HG03196 (cell line): ENCODE measurements at regions not wholly inside any gene's neighbourhood (a gene's known extent, or its start where the extent isn't known, plus 50 kb on each side); places are given as distances from the start of the nearest gene placed in this dataset.
"Not testable (repeated sequence)": the region's sequence is repeated elsewhere in the genome, so short reads cannot be mapped to it uniquely, and the experiment has no call there.

Experiments
- ATAC-seq: cut with Tn5 transposase; IDR thresholded peaks from one replicate; pipeline ENCODE4 v1.9.1; 2021; ENCODE audit not compliant: unreplicated experiment

DNA sequence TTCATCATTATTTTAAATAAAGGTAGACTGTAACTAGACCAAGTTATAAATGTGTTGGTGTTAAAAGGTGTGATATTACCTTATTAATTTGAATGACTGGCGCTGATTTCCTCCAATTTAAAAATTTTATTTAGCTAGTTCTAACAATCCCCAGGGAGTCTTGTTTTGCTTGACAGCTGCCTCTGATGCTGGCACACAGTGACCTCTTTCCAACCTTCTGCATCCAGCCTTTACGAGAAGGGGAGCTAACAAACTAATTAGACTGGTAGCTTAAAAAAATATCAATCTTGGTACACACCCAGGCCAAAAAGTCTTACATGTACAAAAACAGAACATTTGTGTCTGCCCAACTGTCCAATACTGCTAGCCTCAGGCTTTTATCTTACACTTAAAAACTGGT, 51.8 kb upstream of the ENPEP start:
- no peak for ATAC-seq

DNA sequence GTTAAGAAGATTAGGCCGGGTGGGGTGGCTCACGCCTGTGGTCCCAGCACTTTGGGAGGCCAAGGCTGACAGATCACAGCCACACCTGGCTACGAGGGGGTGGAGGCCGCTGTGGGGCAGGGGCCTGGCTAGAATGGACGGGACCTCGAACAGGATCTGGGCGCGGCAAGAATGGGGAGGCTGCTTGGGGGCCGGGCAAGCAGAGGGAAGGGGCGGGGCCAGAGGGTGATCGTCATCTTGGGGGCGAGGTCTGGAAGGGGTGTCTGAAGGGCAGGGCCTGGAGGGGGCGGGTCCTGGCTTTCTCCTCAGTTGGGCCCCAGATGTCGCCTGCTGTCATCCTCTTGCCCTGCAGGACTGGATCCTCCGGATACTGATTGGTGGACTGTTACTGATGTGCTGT, 57.3 kb upstream of the ENPEP start:
- ATAC-seq: no peak

DNA sequence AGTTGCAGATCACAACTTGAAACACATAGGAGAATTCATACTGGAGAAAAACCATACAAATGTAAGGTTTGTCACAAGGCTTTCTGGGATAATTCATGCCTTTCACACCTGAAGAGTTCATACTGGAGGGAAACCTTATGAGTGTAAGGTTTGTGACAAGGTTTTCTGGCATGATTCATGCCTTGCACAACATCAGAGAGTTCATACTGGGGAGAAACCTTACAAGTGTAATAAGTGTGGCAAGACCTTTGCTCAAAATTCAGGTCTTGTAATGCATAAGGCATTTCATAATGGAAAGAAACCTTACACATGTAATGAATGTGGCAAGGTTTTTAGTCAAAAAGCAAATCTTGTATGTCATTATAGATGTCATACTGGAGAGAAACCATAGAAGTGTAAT, 58.8 kb upstream of the ENPEP start:
- ATAC-seq: no peak

DNA sequence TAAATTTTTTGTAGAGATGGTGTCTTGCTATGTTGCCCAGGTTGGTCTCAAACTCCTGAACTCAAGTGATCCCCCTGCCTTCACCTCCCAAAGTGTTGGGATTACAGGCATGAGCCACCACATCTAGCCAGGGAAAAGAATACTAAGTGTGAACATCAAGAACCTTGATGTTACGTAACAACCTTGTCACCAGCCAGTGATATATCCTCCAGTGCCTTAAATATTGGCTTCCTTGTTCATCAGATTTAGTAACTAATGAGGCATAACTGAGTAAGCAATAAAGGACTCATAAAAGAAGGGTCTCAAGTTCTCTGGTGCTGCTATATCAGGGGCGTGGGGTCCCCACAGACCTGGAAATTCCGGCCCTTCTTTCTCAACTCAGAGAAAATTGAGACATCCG, 60.5 kb upstream of the ENPEP start:
- ATAC-seq: no peak

DNA sequence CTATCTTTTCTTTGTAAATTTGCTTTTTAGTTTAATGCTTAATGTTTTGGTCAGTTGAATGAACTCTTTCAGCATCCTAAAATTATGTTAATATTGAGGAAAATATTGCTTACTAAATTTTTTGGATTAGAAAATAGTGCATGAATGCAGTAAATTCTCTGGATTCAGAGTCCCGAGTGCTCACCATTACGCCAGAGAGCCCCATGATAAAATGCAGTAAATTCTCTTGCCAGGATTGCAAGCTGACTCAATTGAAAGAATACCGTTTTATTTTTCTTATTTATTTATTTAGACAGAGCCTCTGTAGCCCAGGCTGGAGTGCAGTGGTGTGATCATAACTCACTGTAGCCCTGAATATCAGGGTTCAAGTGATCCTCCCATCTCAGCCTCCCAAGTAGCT, 60.9 kb upstream of the ENPEP start:
- no peak for ATAC-seq

DNA sequence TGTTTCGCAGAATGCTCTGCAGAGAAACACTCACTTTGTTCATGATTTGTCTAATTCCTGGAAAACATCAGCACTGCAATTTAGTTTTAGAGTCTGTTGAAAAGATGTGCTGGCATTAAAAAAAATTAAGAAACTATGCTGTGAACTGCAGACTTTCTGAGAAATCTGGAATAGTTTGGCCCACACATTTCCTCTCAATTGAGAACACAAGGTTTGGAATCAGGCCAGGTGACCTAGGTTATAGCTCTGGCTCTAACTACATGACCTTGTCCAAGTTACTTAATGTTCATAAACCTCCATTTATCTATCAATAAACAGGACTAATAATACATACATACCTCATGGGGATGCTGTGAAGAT, 61.4 kb upstream of the ENPEP start:
- ATAC-seq: no peak

DNA sequence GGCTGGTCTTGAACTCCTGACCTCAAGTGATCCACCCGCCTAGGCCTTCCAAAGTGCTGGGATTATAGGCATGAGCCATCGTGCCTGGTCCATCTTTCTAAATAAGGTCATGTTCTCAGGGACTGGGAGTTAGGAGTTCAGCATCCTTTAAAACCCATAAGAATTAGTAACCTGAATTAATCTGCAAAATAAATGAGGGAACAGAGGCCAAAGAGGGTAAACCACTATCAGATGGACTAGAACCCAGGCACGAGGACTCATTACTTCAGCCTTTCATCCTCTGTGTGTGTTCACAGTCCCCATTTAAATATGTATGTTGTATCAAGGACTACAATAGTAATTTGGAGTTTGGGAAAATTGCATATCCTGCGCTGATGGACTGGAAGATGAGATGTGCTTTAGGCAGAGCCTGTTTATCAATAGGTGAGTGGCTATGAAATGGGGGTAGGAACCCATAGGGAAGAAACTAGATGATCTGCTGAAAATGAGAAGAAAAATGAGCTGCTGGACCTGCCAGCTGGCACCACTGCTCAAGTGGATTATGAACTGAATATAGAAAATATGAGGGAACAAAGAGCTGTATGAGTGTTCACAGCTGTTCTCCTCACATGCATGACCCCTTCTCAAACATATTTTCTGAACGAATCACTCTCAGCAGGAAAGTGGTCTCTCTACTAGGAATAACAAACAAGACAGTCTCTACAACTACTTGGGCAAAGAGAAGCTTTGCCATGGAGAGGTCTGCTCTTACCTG, 62.0 kb upstream of the ENPEP start:
- not testable (repeated sequence) for ATAC-seq

DNA sequence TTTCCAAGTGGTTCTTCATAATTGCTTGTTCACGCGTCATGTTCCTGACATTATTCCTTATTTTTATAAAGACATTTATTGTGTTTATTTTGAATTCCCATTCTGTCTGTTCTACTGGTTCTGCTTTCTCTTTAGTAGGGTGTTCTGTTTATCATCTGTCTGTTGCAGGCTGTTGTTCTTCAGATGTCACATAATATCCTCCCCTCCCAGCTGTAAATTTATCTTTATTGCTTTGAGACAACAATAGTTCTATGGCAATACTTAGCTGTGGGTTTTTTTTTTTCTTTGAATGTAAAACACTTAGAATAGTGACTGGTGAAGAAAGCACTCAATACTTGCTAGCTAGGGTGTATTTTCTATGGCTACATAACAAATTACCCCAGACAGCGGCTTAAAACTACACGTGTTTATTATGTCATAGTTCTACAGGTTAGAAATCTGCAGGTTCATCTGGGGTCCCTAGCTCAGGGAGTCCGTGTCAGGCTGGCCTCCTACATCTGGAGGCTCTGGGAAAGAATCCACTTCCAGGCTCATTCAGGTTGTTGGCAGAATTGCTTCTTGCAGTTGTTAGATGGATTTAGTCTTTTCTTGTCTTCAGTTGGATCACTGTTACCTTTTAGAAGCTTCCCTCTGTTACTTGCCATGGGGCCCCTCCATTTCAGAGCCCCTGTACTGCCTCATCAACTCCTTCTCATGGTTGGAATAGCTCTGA, 63.4 kb upstream of the ENPEP start:
- ATAC-seq: no peak

DNA sequence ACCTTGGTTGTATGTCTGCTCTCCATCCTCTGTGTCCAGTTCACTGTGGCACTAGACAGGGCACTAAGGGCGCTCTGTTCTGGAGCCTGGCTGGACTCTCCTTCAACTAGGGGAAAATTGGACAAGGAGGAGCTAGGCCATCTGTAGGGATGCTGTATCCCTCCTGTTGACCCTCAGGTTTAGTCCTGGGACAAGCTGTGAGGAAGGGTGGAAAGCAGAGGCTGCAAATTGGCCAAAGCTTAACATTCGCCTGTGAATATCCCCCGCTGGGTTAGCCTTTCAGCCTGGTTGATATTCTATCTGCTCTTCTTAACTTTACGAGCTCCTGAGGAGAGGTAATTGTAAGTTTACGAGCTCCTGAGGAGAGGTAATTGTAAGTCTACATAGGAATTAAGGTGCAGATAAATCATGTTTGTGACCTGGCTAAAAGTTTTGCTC, 64.4 kb upstream of the ENPEP start:
- no peak for ATAC-seq

DNA sequence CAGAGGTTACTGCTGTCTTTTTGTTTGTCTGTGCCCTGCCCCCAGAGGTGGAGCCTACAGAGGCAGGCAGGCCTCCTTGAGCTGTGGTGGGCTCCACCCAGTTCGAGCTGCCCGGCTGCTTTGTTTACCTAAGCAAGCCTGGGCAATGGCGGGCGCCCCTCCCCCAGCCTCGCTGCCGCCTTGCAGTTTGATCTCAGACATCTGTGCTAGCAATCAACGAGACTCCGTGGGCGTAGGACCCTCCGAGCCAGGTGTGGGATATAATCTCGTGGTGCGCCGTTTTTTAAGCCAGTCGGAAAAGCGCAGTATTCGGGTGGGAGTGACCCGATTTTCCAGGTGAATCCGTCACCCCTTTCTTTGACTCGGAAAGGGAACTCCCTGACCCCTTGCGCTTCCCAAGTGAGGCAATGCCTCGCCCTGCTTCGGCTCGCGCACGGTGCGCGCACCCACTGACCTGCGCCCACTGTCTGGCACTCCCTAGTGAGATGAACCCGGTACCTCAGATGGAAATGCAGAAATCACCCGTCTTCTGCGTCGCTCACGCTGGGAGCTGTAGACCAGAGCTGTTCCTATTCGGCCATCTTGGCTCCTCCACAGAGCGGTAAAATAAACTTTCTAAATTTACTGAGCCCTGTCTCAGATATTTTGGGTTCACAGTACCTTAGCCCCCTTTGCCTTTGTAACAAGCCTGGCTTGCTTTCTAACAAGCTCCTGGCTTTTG, 64.9 kb upstream of the ENPEP start:
- not testable (repeated sequence) for ATAC-seq

DNA sequence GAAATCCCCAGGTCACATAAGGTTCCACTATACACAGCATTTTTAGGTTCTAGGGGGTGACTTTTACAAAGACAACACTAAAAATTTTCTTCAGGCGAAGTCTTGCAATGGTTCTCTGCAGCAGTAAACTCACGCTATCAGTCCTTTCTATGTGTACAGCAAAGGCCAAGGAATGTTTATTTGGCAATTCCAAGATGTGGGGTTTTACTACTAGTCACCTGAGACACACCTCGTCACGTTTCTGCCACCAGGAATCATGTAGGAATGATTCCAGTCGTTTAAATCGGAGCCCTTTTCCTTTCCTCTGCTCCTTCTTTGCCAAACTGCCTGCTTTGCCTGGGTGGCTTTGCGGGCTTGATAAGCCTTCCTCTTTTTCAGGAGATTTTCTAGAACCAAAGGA, 75.9 kb upstream of the ENPEP start:
- ATAC-seq: no peak

DNA sequence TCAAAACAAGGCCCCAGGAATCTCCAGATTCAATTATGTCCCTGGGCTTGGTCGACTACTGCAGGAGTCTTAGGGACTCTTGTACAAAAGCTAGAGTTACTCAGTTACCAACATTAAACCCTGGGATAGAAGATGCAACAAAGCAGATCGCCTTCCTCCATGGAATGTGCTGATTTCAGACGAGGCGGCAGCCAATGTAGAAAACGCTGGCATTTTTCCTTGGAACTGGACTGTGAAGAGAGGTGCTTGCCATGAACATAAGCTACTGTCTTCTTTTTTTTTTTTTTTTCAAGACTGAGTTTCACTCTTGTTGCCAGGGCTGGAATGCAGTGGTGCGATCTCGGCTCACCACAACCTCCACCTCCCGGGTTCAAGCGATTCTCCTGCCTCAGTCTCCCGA, 76.9 kb upstream of the ENPEP start:
- ATAC-seq: not testable (repeated sequence)

DNA sequence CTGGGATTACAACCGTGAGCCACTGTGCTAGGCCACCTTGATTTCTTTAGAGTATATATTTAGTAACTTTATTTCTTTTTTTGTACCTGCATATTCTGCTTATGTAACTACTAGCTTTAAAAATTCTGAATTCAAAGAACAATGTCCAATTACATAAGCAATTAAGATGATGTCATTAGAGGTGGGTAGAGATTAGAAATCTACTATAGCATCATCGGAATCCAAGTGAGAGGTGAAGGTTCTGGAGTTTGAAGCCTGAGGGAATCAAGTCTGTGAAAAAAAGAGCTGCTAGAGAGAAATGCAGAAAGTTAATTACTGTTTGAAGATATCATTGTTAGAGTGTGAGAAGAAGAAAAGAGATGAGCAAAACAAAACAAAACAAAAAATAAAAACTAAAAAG, 79.0 kb upstream of the ENPEP start:
- ATAC-seq: no peak

DNA sequence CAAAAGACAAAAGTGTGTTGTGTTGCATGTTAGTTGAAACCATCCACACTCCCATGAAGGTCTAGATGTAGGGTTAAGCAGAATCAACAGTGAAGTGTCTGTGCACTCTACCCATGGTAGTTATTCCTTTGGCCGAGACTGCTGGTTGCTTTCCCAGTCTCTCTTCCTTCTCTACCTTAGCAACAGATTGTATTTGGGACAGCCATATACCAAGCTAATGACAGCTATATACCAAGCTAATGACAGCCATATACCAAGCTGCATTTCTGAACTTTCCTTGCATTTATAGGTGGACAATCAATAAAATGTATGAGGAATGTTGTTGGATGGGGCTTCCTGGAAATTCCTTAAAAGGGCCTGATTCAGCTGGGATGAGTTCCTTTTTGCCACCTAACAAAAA, 80.5 kb upstream of the ENPEP start:
- no peak for ATAC-seq

DNA sequence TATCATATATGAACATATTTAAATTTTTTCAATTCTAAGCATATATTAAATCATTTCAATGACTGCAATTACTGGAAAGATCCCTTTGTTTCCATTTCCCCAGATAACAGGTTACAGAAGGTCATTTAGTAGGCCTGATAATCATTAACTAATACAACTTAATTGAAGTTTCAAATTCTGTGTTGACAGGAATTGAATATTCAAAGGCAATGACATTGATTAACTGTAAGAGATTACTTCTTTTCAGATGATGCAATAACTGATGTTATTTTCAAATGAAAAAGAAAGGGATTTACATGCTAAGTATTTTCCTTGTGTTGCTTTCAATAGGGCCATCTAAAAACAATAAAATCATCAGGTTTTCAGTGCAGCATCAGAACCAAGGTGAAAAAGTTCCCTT, 81.1 kb upstream of the ENPEP start:
- ATAC-seq: no peak

DNA sequence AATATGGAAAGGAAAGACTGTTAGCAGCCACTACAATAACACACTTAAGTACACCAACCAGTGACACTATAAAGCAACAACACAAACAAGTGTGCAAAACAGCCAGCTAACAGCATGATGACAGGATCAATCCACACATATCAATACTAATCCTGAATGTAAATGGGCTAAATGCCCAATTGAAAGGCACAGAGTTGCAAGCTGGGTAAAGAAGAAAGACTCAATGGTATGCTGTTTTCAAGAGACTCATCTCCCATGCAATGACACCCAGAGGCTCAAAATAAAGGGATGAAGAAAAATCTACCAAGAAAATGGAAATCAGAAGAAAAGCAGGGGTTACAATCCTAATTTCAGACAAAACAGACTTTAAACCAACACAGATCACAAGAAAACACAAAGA, 94.2 kb upstream of the ENPEP start:
- no peak for ATAC-seq

DNA sequence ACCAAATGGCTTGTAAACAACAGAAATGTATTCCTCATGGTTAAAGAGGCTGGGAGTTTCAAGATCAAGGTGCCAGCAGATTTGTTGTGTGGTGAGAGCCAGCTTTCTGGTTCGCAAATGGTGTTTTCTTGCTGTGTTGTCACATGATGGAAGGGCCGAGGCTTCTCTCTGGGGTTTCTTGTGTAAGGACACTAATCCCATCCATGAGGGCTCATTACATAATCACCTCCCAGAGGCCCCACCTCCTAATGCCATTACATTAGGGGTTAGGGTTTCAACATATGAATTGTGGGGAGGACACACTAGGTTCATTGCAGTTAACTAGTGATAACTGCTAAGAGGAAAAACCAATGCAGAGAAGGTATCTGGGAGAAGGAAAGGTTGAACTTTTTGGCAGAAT, 103.5 kb upstream of the ENPEP start:
- no peak for ATAC-seq

DNA sequence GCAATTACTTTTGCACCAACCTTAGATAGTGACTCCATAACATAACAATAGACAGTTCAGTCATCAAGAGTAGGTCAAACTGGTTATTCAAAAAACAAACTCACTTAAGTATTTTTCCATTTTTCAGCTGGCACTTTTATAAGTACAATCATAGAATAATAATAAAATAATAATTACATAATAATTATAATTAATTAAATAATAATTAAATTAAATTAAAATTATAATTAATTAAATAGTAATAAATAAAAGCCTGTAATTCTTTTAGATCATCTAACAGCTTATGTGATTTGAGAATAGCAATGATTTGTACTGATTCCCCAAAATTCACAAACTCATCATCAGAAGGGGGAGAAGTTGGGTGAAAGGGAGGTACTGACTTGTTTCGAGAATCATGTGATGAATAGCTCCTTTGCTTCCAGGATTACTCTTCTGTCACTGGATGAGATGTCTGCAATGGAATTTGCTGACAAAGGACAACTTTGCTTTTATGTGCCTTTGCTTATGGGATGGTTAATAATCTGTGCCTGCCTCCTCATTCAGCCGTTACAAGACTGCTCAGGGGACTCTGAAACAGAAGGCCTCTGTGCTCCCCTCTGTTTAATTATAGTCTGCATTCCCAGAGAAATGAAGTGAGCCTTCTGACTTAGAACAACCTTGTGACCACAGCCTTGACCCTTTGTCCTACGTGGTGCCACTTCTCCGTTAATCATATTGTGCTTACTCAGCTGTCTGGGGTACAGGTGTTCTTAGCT, 104.8 kb upstream of the ENPEP start:
- no peak for ATAC-seq

DNA sequence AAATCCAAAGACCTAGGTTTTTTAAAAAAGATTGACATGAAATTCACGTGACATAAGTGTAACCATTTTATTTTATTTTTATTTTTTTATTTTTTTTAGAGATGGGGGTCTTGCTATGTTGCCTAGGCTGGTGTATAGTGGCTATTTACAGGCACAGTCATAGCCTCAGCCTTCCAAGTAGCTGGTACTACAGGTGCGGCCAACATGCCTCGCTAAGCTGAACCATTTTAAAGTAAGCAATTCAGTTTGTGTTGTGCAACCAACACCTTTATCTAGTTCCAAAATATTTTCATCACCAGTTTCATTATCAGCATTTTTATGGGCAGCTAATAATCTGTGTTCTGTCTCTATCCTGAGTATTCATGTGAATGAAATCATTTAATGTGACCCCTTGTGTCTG, 107.5 kb upstream of the ENPEP start:
- ATAC-seq: no peak

DNA sequence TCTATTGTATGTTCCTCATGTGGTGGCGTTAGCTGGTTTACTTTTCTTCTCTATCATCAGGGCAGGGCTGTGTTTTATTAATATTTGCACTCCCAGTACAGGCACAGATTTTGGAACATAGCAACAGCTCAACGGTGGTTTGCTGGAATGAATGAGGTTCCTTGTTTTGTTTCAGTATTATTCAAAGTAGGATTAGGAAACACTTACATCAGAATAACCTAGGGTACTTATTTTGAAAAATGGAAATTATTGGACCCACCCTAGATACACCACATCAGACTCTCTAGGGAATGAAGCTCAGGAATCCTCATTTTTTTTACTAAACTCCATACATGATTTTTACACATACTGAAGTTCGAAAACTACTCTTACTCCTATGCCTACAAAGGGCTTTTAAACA, 108.8 kb upstream of the ENPEP start:
- ATAC-seq: no peak

DNA sequence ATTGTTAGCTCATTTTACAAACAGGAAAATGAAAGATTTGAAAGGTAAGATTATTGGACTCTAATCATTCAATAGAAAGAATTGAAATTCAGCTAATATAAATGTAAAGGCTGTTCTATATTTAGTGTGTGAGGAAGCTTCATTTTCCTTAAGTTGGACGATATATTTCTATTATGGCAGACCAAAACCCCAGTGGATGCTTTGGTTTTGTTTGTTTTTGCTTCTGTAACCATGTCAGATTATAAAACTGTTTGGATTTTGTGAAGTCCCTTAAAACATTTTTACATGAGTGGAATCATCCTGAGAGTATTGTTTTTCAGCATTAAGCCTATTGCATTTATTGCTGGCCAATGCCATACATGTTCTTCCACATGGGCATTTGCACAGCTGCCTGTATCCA, 110.2 kb upstream of the ENPEP start:
- no peak for ATAC-seq
